NCI-H2196 (cell line): ENCODE measurements at regions not wholly inside any gene's neighbourhood (a gene's known extent, or its start where the extent isn't known, plus 50 kb on each side); places are given as distances from the start of the nearest gene placed in this dataset.

Source experiments
- DNase-seq: peaks from one replicate; lab custom pipeline; 2025; ENCODE audit not compliant: unreplicated experiment; lab: John Stamatoyannopoulos, UW

DNA sequence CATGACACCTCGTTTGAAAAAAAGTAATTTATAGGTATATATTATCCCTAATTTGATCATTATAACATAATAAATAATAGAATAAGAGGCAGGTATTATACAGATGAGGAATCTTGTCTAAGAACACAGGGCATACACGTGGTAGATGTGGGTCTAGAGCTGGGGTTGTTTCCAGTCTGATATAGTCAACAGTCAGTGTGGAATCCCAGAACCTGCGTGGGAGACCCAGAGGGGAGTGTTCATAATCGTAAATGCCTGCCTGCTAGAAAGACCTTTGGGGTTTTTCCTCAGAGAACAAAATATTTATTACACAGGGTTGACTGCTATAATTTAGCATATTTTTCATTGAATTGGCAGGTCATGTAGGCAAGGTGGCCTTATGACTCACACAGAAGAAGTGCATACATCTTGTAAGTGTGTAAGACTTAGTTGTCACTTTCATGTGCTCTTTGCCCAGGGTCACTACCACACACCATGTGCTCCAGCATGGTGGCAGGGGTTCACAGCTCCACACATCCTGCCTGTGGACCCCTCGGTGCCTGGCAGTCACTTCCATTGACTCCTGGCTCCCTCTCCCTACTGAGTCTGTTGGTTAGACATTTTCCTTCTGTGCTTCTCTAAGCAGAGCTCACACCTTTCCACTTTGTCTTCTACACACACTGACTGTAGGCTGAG is 94.9 kb upstream of the IKZF1 start:
- no peak for DNase-seq

DNA sequence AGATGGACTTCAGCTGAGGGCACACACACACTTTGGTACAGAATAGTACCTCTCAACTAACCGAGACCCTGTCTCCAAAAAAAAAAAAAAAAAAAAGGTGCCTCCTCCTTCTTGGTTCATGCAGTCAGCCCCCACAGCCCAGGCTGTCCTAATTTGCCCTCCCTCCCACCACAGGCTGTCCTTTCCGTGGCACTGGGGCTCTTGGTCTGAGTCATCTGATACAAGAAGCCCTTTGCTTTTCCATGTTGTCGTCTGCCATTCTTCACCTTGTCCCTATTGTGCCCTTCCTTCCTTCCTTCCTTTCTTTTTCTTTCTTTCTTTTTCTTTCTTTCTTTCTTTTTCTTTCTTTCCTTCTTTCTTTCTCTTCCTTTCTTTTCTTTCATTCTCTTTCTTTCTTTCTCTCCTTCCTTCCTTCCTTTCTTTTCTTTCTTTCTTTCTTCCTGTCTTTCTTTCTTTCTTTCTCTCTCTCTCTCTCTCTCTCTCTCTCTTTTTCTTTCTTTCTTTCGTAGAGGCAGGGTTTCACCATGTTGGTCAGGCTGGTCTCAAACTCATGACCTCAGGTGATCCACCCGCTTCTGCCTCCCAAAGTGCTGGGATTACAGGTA is 96.0 kb upstream of the IKZF1 start:
- DNase-seq: no peak

DNA sequence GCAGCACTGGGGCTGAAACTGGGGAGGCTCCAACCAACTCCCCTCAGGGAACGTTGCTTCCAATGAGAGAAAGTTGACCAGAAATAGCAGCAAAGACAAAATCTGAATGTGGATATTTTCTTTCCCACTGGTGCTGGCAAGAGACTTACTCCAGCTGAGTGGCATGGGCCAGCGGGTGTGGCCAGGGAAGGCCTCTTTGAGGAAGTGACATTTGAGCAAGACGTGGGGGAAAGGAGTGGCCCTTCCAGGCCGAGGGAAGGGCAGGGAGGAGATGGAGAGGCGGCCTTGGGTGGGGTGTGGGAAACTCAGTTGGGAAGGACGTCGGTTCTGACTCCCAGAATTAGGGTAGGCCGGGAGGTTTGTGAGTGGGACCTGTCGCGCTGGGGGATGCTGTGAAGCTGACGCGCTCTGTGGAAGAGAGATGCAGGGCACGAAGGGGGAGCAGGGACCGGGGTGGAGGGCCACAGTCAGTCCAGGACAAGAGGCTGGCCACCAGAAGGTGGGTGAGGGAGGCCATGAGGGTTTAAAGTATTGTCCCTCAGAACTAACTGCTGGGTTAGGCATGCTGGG is 96.7 kb upstream of the IKZF1 start:
- DNase-seq: no peak

DNA sequence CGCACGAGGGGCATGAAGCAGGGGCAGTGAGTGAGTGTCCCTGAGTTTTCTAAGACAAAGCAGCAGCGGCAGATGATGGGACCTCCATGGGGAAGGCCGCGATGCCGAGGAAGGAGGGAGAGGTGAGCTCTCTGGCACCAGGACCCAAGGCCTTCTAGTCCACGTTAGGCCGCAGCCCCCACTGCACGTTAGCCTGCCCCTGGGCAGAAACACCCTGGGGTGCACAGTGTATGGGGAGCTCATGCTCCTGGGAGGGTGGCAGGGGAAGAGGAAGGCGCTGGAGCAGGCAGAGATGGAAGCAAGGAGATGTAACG is 97.3 kb upstream of the IKZF1 start:
- DNase-seq: no peak

DNA sequence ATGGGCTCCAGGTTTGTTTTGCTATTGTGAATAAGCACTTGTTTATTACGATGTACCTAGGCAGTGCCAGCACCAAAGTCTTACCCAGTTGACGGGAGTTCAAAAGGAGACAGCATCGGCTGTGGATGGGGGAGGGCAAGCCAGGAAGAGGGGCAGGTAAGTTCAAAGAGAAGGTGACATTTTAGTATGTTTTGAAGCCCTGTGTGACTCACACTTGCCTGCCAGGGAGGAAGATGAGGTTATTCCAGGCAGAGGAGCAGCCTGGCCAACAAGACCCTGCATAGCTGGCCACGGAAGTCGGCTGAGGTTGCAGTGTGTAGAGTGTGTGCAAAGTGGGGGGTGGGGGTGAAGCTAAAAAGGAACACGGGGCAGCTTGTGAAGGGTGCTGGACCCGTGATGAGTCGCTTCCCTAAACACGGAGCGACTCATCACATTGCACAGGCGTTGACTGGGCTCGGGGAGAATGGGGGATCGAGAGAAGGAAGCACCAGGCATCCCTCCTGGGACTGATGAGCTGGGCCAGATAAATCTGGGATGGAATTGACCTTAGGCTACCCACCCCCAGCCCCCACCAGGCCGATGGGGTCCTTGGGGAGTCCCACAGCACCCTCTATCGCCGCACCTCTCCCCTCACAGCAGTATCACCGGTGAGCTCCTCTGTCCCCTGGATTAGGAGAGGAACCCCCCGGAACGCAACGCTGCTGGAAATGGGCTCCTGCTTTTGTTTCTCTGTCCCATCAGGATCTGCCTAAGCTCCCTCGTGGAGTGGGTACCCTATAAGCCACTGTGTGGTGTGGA is 97.9 kb upstream of the IKZF1 start:
- DNase-seq: no peak

DNA sequence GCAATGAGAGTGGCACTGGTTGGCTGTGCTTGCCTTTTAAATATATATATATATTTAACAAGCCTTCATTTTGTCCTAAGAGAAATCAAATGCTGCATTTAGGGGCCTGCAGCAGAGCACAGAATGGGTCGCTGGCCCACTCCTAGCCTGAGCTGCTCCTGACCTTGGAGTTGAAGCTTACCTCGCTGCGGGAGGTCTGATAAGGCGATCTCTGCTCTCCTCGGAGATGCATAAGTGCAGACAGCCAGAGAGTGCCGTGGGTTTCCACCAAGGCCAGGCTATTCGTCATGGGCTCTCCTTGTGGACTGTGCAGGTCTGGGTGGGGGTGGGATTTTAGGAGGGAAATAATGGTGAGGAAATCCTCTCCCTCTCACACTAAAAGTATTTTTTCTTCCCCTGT is 99.5 kb upstream of the IKZF1 start:
- DNase-seq: no peak

DNA sequence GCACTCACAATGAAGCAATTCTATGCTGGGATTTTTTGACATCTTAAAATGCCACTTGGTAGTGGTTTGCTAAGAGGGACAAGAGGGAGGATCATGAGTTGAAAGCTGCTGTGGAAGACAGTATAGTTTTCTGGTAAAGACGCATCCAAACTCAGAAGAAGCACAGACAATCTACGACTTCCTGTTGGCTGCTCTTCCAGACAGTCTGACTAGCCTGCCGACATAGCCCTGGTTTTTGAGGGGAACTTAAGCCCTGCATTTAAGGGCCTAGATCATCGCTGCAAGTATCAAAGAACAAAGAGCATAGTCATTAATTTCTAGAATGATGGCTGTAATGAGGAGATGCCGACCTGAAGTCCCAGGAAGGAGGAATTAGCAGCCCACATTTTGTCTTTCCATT is 99.9 kb upstream of the IKZF1 start:
- no peak for DNase-seq

DNA sequence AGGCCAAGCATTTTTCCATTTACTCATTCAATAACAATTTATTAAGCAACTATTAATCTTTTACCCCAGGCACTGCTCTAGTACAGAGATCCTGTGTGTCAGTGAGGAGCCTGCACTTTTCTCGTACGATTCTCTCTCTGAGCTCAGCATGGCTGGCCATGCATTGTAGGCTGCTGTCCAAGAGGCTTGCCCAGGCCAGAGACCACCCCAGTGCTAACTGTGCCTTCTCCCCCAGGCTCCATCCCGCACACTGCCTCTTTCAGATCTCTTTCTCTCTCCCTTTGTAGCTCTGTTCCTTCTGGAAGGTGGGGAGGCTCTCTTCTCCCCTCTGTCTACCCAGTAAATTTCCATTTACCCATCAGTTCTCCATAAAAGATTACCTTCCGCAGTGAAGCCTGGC is 101.0 kb upstream of the IKZF1 start:
- no peak for DNase-seq

DNA sequence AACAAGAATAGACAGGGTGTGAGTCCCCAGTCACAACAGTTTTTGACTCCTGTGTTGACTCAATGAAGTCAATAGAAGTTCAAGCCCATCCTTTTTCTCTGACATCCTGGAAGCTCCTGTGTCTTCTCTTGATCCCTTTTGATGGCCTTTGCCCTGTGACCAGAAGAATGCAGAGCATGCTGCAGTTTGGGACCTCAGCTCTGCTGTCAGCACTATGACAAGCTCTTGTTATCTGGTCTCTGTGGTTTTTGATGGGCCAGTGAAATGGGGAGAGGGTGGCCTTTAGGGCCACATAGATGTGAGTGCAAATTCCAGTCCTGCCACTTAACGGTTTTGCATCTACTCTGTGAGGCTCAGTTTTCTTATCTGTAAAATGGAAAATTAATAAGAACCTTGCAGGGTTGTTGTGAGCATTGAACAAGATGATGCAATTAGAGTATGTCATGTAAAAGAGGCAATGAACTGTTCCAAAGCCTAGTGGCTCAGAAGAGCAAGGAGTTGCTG is 102.4 kb upstream of the IKZF1 start:
- DNase-seq: no peak

DNA sequence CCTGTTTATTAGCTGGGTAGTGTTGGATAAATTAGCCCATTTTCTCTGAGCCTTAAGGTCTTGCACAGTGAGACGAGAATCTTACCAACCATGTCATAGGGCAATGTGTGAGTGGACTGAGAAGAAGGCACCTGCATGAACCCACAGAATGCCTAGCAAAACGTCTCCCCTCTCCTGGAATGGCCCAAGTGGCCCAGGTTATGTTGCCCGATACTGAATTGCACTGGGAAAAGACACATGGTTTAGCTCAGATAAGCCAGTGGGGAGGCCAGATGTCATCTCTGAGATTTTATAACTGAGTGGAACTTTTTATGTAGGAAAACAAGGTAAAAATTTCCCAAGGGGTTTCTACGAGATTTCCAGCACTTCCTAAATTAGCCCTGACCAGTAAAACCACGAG is 104.7 kb upstream of the IKZF1 start:
- no peak for DNase-seq

DNA sequence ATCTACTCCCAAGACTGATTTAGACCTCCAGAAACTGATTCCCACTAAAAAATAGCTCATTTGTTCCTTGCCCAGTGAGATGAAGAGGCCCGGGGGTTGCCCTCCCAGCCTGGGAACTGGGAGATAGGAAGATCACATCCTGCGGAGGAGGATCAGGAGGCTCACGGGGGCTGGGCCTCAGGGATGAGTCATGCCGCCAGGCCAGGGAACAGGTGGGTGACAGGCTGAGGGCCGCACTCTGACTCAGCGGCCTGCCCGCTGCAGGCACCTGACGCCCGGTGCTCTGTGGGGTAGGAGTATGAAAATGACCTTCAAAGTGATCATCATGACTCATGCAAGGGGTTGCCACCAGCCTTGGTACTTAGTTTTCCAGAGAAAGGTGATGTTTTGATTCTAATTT is 104.5 kb upstream of the ZPBP start:
- no peak for DNase-seq

DNA sequence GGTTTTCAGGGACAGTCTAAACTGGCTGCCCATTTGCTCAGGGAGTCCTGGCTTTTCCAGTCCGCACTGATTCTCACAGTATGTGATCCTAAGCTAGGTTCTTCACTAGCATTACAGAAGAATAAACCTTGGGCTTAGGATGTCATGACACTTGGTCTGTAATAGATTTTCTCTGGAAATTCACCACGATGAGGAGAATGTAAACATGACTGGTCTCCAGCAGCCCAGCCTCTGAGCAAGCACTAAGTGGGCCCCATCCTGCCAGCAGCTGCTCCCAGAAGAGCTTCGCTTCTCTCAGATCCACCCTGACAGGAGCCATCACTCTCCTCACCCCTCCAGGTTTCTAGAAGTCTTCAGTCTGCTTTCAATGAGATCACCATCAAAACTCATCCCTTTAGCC is 103.7 kb upstream of the ZPBP start:
- no peak for DNase-seq

DNA sequence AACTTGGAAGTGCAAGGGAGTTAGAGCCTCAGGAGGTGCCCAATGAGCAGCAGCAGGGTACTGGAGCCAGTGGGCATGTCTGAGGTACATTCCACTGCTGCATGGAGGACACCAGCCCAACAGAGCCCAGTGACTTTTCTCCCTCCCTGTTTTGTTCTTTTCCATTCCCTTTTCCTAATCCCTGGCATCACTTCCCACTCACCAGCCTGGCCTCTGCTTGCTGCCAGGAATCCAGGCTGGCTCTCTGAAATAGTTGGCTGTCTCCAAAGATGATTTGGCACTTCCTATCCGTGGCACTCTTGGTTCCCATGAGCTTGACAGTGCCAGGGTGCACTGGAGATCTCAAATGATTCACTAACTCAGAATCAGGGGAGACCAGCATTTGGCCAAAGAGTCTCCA is 97.7 kb upstream of the ZPBP start:
- no peak for DNase-seq

DNA sequence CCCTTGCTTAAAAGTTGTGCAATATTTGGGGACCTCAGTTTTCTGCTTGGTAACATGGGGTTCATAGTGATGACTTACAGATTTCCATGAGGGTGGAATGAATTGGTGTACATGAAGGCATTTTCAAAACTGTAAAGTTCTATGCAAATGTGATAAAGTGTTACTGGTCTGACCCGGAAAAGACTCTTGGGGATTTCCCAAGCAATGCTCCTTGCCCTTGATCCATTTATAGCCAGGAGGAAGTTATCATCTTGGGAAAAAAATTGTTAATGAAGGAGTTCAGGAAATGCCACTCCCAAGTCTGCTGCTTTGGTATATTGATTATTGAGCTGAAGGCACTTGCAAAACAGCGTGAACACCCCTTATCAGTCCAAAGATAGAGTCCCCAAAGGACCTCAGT is 96.3 kb upstream of the ZPBP start:
- DNase-seq: no peak

DNA sequence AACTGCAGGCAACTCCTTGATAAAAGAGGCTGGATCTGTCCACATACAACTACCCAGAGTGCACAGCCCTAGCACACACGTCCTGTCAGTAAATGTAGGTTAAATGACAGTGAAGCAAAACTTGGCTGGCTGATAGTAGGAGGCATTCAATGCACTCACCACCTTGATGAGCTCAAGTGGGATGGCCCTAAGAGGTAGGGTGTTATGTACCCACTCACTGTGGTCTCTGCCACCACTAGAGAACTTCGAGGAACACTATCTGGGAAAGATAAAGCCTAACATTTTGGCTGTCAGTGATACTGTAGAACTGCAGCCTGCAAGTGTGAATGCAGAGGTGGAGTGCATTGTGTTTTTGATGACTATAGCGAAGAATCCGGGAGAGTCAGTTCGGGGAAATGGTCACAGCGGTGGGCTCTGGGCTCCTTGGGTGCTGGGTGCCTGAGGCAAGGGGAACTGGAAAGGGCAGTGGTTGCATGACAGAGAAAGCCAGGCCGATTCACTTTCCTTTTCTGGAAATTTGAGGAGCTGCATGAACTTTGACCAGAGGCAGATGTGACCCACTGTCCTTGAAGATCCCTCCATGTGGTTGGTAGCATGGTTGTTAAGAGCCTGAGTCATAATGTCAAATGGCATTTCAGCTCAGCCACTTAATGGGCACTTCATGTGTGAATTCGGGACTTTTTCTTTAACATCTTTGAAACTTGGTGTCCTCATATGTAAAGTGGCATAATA is 93.1 kb upstream of the ZPBP start:
- DNase-seq: no peak

DNA sequence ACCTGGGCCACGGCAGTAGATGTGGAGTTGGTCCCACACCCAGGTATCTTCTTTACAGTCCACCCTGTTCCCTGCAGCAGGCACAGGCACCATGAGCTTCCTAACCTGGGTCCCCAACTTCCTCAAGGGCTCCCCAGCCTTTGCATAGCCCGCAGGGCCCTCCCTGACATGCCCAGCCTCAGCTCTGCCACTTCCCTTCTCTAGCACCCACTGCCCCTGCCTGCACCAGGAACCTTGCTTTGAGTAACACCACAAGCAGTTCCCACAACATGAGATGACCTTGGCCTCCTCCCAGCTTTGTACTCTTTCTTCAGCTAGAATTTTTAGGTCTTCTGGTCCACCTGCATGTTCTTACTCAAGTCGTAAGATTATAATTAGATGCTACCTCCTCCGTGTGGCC is 92.2 kb upstream of the ZPBP start:
- DNase-seq: no peak

DNA sequence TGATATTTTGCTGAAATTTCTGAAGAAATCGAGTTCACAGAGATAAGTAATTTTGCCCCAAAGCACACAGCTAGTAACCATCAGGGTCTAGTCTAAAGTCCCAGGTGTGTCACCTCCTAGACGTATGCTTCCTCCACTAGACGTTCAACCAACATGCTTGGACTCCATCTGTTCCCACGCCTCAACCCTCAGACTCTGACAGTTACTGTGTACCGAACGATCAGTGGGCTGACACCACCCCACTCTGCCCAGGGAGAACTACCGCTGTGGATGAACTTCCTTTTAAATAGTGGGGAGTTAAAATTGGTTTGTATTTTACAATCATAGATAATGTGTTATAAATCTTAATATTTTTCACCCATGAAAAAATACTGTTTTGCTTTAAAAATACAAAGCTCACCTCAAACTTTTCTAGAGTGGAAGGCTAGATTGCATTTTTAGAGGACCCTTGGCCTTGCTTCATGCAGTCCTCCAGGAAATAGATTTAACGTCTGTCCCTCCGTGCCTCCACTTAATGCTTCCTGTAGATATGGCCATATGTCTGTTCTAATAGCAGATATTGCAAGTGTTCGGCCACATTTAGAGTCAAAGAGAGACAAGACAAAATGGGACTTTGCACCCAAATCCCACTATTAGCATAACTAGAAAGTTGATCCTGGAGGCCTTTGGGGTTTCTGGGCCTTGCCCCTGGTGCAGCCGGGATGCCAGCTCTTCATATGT is 91.4 kb upstream of the ZPBP start:
- no peak for DNase-seq

DNA sequence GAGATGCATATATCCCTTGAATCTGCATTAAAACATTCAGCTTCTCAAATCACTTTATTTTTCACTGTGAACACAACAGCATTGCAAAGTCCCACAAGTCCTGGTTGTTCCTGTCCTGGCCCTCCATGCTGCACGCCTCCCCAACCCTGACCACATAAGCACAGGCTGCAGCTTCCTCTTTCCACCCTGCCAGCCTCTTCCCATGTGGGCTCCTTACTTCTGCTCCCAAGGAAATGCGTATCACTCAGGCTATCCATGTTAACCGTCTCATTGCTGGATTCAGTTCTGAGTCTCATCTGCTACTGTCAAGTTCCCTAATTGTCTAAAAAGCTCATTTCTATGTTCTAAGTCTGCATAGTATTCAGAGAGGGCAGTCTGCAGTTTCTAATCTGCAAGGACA is 89.7 kb upstream of the ZPBP start:
- DNase-seq: no peak

DNA sequence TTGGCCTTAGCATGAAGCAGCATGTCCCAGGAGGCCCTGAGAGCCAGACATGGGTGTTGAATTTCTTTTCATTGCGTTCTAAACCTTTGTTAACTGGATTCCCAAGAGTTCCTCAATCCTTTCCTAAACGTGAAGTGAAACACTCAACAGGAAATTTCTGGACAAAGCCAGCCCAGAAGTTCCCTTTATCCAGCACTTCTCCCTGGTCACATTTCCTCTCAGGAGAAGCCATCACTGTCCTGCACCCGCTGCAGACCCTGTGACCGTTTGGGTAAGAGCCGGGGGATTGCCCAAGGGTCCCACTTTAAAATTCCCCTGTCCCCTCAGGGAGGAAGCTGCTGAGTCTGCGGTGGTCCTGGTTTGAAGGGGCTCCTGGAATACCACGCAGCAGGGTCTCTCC is 88.0 kb upstream of the ZPBP start:
- no peak for DNase-seq

DNA sequence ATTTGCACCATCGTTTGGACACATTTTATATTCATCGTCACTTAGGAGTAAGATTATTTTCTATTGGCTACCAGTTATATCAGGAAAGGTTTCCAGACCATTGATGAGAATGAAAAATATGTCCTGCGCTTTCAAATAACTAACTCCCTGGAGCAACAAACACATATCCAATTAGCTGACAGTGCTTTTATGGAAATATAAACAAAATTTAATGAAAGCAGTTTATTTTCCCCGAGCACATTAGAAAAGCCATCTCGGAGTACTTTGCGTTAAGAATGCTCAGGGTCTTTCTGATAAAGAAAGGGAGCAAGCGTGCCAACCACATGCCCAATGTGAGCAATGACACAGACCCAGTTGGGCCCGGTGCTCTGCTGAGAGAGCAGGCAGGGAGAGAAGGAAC is 85.1 kb upstream of the ZPBP start:
- DNase-seq: no peak

DNA sequence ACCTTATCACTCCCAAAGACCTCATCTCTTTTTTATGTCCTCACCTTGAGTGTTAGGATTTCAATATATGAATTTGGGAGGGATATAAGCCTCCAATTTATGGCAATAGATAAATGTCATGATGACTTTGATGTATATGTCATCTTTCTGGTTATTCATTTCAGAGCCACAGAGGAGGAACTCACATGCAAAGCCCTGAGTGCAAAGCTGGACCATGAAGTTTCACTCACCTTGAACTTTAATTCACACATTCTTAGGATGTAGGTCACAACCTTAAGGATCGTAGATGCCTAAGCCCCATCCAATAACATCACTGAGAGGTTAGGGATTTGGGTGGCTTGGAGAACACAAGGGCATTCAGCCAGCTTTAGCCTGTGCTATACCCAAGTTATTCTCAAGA is 81.9 kb upstream of the ZPBP start:
- DNase-seq: no peak
